ENCODE measurements at regions not wholly inside any gene's neighbourhood (a gene's known extent, or its start where the extent isn't known, plus 50 kb on each side); places are given as distances from the start of the nearest gene placed in this dataset.

DNA sequence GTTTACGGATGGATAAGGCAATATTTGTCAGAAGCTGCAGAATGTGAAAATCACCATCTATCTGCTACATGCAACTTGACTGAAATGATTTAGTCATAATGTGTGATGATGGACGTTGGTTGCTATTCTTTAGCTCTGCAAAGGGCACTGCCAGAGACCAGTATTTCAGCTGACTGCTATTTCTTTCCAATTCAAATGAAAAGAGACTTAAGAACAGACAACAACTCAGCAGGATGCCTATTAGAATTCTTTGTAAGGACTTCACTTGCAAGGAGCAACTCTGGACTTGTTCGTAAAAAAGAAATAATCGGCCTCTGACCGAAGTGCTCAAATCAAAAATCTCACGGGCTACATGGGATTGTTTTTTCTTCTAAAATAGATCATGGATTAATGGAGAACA is 262.7 kb downstream of the DHX15 start:
- no peaks in the 10 kb centered on the region for H3K9me3 ChIP-seq
- DNase-seq, result no peak
- TF ChIP-seq CTCF (IDR thresholded peaks at IDR 0.05) (no peak), POLR2A (IDR thresholded peaks at IDR 0.05) (no peak)
- no peaks in the 10 kb centered on the region for H3K27me3 ChIP-seq
- H3K27ac ChIP-seq, result no peak overlapping the region
- intact Hi-C loops (cut with DNase I), result no loop called here
- no peaks in the 10 kb centered on the region for H3K36me3 ChIP-seq
- no peak overlapping the region for H3K4me3 ChIP-seq (replicated peaks in 1 of 3)
- WGBS, 2 donors, result 74 to 80% methylated on average over 6 of the region's 6 CpGs
- H3K4me1 ChIP-seq, result no peaks in the 10 kb centered on the region

- WGBS, 2 donors, result 75 to 81% methylated on average over 6 of the region's 6 CpGs
- intact Hi-C loops (cut with DNase I), result no loop called here
- Histone ChIP-seq H3K27ac (no peak overlapping the region), H3K4me3 (replicated peaks in 1 of 3) (no peak overlapping the region), H3K36me3 (no peaks in the 10 kb centered on the region), H3K27me3 (no peaks in the 10 kb centered on the region), H3K9me3 (no peaks in the 10 kb centered on the region), H3K4me1 (no peaks in the 10 kb centered on the region)
- TF ChIP-seq CTCF (IDR thresholded peaks at IDR 0.05), result no peak
- TF ChIP-seq POLR2A (IDR thresholded peaks at IDR 0.05), result no peak
- DNase-seq, result no peak
Measured at GRCh38 chr4:24321131-24321530, 263.2 kb downstream of the DHX15 start.

- intact Hi-C loops (cut with DNase I), result no loop called here
- no peaks in the 10 kb centered on the region for H3K36me3 ChIP-seq
- H3K9me3 ChIP-seq, result no peaks in the 10 kb centered on the region
- TF ChIP-seq POLR2A (IDR thresholded peaks at IDR 0.05) (no peak), CTCF (IDR thresholded peaks at IDR 0.05) (no peak)
- 87% methylated on average over 5 of the region's 5 CpGs for WGBS, 2 donors
- no peak for DNase-seq
- H3K27ac ChIP-seq, result no peak overlapping the region
- no peak overlapping the region for H3K4me3 ChIP-seq (replicated peaks in 1 of 3)
- H3K4me1 ChIP-seq, result no peaks in the 10 kb centered on the region
- H3K27me3 ChIP-seq, result no peaks in the 10 kb centered on the region
Measured at GRCh38 chr4:24319387-24319786, 265.0 kb downstream of the DHX15 start.

DNA sequence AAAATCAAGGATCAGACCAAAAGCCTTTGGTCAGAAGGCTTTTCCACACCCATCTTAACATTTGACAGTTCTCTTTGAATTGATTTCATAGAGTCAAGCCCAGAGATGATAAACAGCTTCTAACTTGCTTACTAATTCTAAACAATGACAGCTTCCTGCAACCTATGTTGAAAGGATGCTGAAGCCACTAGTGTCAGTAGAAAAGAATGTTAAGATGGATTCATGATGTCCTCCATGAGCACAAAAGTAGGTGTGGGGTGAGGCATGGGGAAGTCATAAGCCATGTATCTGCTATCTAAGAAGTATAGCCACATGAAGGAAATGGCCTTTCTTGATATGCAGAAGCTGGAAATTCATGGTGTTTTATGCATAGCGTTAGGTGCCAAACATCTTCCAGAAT is 269.3 kb downstream of the DHX15 start:
- intact Hi-C loops (cut with DNase I), result no loop called here
- WGBS, 2 donors, result 89 to 100% methylated on average over 1 of the region's 1 CpG
- Histone ChIP-seq H3K4me1 (no peaks in the 10 kb centered on the region), H3K27ac (no peak overlapping the region), H3K4me3 (replicated peaks in 1 of 3) (no peak overlapping the region), H3K27me3 (no peaks in the 10 kb centered on the region), H3K36me3 (no peaks in the 10 kb centered on the region), H3K9me3 (no peaks in the 10 kb centered on the region)
- no peak for DNase-seq
- TF ChIP-seq POLR2A (IDR thresholded peaks at IDR 0.05) (no peak), CTCF (IDR thresholded peaks at IDR 0.05) (no peak)

DNA sequence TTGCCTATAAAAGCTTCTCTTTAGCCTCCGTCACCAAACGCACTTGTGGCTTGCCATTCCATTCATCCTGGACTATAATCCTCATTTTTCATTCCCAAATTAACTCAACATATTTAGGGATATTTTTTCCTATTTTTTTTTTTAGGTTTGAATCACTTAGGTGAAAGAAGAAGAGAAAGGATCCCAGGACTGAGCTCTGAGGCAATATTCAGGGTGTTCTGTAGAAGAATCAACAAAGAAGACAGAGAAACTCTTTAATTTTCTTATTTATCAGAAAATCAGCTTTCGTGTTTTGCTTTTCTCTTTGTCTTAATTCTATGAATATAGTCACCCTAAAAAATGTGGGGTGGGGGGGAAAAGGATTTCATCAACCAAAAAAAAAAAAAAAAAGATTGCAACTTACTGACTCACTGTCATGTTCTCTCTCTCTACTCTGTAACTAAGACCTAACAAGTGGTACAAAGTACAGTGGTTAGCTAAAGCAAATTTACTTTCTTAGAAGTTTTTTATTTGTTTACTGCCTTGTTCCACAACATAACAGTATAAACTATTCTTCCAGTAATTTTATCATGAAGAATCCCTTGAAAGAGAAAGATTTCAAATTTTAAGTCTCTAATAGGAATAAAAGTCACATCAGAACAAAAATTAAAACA is 272.0 kb downstream of the DHX15 start:
- Histone ChIP-seq H3K9me3 (no peaks in the 10 kb centered on the region), H3K27me3 (no peaks in the 10 kb centered on the region), H3K4me1 (no peaks in the 10 kb centered on the region), H3K4me3 (replicated peaks in 1 of 3) (no peak overlapping the region), H3K36me3 (no peaks in the 10 kb centered on the region), H3K27ac (no peak overlapping the region)
- DNase-seq, result no peak
- TF ChIP-seq POLR2A (IDR thresholded peaks at IDR 0.05) (no peak), CTCF (IDR thresholded peaks at IDR 0.05) (no peak)
- WGBS, 2 donors, result 91 to 95% methylated on average over 3 of the region's 3 CpGs
- intact Hi-C loops (cut with DNase I), result no loop called here
